IMR-90 (cell line): ENCODE measurements at regions not wholly inside any gene's neighbourhood (a gene's known extent, or its start where the extent isn't known, plus 50 kb on each side); places are given as distances from the start of the nearest gene placed in this dataset.

ENCODE experiments used
- ATAC-seq: fragments of 200-7000 bp; cut with Tn5 transposase; 2 replicates; pipeline ENCODE4 v1.9.1; 2020; ENCODE audit warnings: low read depth, mild to moderate bottlenecking, moderate library complexity
- BruUV-seq: library from RNA; stranded (reverse); fragments of 400-500 nt; replicated peaks from 2 replicates; lab custom pipeline; 2021; lab: Mats Ljungman, UMichigan
- CTCF ChIA-PET: fragments of 300-600 bp; formaldehyde crosslinking; extraction: SDS; loops from one replicate; lab custom pipeline; 2021; ENCODE audit warnings: antibody characterized with exemption; lab: Yijun Ruan, JAX
- POLR2A ChIA-PET: fragments of 300-600 bp; sonication (Branson Sonifier 250); formaldehyde crosslinking; loops from one replicate; lab custom pipeline; 2022; ENCODE audit warnings: antibody characterized with exemption; ENCODE audit not compliant: unreplicated experiment; lab: Charles Lee
- DNase-seq: peaks from one replicate; pipeline ENCODE4 v3.0.0; 2013
- H2AFZ ChIP-seq: replicated peaks from 2 replicates; pipeline ENCODE3; 2013; ENCODE audit warnings: low read length, mild to moderate bottlenecking; ENCODE audit not compliant: poor library complexity
- H2AK5ac ChIP-seq: 2 replicates; pipeline ENCODE4 v1.6.1; 2013; ENCODE audit warnings: low read depth, low read length, inconsistent platforms
- H2AK9ac ChIP-seq: replicated peaks from 2 replicates; pipeline ENCODE3; 2013; ENCODE audit warnings: mild to moderate bottlenecking, low read depth, low read length, moderate library complexity; ENCODE audit not compliant: poor library complexity
- H2BK120ac ChIP-seq: 2 replicates; pipeline ENCODE4 v1.6.1; 2013; ENCODE audit warnings: low read depth, low read length, inconsistent platforms
- H2BK15ac ChIP-seq: 3 replicates; pipeline ENCODE4 v1.6.1; 2013; ENCODE audit warnings: low read depth, low read length, inconsistent platforms
- H2BK20ac ChIP-seq: 2 replicates; pipeline ENCODE4 v1.6.1; 2013; ENCODE audit warnings: low read depth, mild to moderate bottlenecking, inconsistent platforms, low read length, moderate library complexity
- H2BK5ac ChIP-seq: 2 replicates; pipeline ENCODE4 v1.6.1; 2013; ENCODE audit warnings: mild to moderate bottlenecking, low read depth, low read length, inconsistent platforms; ENCODE audit not compliant: poor library complexity, severe bottlenecking
- H3K14ac ChIP-seq: replicated peaks from 2 replicates; pipeline ENCODE4 v1.6.1; 2013; ENCODE audit warnings: low read depth, low read length, inconsistent platforms
- H3K18ac ChIP-seq: 2 replicates; pipeline ENCODE4 v1.6.1; 2013; ENCODE audit warnings: low read depth, low read length, control low read depth
- H3K23ac ChIP-seq: 2 replicates; pipeline ENCODE4 v1.6.1; 2013; ENCODE audit warnings: low read depth, low read length, inconsistent platforms
- H3K27ac ChIP-seq: 2 replicates; pipeline ENCODE4 v1.5.1; 2013; ENCODE audit warnings: mild to moderate bottlenecking, control low read depth, low read length; ENCODE audit not compliant: insufficient read depth
- H3K27me3 ChIP-seq: 2 replicates; pipeline ENCODE4 v1.6.1; 2013; ENCODE audit warnings: low read length; ENCODE audit not compliant: control insufficient read depth, insufficient read depth
- H3K36me3 ChIP-seq: 2 replicates; pipeline ENCODE4 v1.6.1; 2013; ENCODE audit warnings: low read length, mixed read lengths; ENCODE audit not compliant: control insufficient read depth, insufficient read depth
- H3K4ac ChIP-seq: 2 replicates; pipeline ENCODE4 v1.6.1; 2013; ENCODE audit warnings: low read depth, low read length, inconsistent platforms
- H3K4me1 ChIP-seq: 2 replicates; pipeline ENCODE4 v1.6.1; 2013; ENCODE audit warnings: low read length, mixed read lengths; ENCODE audit not compliant: control insufficient read depth, insufficient read depth
- H3K4me2 ChIP-seq: 2 replicates; pipeline ENCODE4 v1.6.1; 2013; ENCODE audit warnings: low read depth, mild to moderate bottlenecking, control low read depth, low read length, moderate library complexity
- H3K4me3 ChIP-seq: 2 replicates; pipeline ENCODE4 v1.5.1; 2013; ENCODE audit warnings: low read depth, mild to moderate bottlenecking, control low read depth, low read length, moderate library complexity; ENCODE audit not compliant: insufficient read depth
- H3K56ac ChIP-seq: 2 replicates; pipeline ENCODE4 v1.6.1; 2013; ENCODE audit warnings: low read length, inconsistent platforms; ENCODE audit not compliant: insufficient read depth; ENCODE audit errors: extremely low read depth
- H3K79me1 ChIP-seq, 2 experiments: 2 replicates each; pipeline ENCODE4 v1.6.1; 2013; ENCODE audit warnings: low read length in 2 of 2, inconsistent platforms in 1 of 2, low read depth in 1 of 2
- H3K9ac ChIP-seq: 2 replicates; pipeline ENCODE4 v1.6.1; 2013; ENCODE audit warnings: low read depth, low read length, control low read depth
- H3K9me1 ChIP-seq: 2 replicates; pipeline ENCODE4 v1.6.1; 2013; ENCODE audit warnings: low read length, inconsistent platforms; ENCODE audit not compliant: insufficient read depth
- H3K9me3 ChIP-seq: 2 replicates; pipeline ENCODE4 v1.6.1; 2013; ENCODE audit warnings: low read length; ENCODE audit not compliant: control insufficient read depth, insufficient read depth
- H4K20me1 ChIP-seq: 2 replicates; pipeline ENCODE4 v1.6.1; 2013; ENCODE audit warnings: low read length, inconsistent platforms; ENCODE audit not compliant: insufficient read depth
- H4K5ac ChIP-seq: 2 replicates; pipeline ENCODE4 v1.6.1; 2013; ENCODE audit warnings: mild to moderate bottlenecking, low read depth, low read length, control low read depth
- H4K8ac ChIP-seq, 2 experiments: 2 replicates each; pipeline ENCODE4 v1.6.1; 2013; ENCODE audit warnings: low read depth in 2 of 2, low read length in 2 of 2, control low read depth in 1 of 2, inconsistent platforms in 1 of 2
- H4K91ac ChIP-seq: 2 replicates; pipeline ENCODE4 v1.6.1; 2013; ENCODE audit warnings: low read depth, low read length, inconsistent platforms; ENCODE audit not compliant: insufficient read depth
- BHLHE40 ChIP-seq: fragments of 150-350 bp; IDR thresholded peaks from 2 replicates; pipeline ENCODE4 v1.6.1; 2016; ENCODE audit warnings: mild to moderate bottlenecking, low read depth, low read length
- CEBPB ChIP-seq: IDR thresholded peaks from 2 replicates; pipeline ENCODE4 v1.6.1; 2012; ENCODE audit warnings: low read depth, low read length, improper control_type of control experiment
- CHD1 ChIP-seq: IDR thresholded peaks from 2 replicates; pipeline ENCODE4 v1.6.1; 2012; ENCODE audit warnings: low read depth, low read length, improper control_type of control experiment
- FOS ChIP-seq: fragments of 150-350 bp; IDR thresholded peaks from 2 replicates; pipeline ENCODE4 v1.6.1; 2016; ENCODE audit warnings: low read depth, low read length
- MAFK ChIP-seq: IDR thresholded peaks from 2 replicates; pipeline ENCODE4 v1.6.1; 2012; ENCODE audit warnings: low read depth, low read length, improper control_type of control experiment
- MAZ ChIP-seq: IDR thresholded peaks from 2 replicates; pipeline ENCODE4 v1.6.1; 2012; ENCODE audit warnings: low read depth, mild to moderate bottlenecking, low read length, improper control_type of control experiment, moderate library complexity, borderline replicate concordance
- MXI1 ChIP-seq: IDR thresholded peaks from 2 replicates; pipeline ENCODE4 v1.6.1; 2012; ENCODE audit warnings: low read depth, mild to moderate bottlenecking, low read length, moderate library complexity, borderline replicate concordance
- NFE2L2 ChIP-seq: fragments of 150-350 bp; IDR thresholded peaks from 2 replicates; pipeline ENCODE4 v1.6.1; 2016; ENCODE audit warnings: low read depth, mild to moderate bottlenecking, low read length
- POLR2A ChIP-seq: IDR thresholded peaks from 2 replicates; pipeline ENCODE4 v1.6.1; 2012; ENCODE audit warnings: mild to moderate bottlenecking, low read depth, low read length
- RCOR1 ChIP-seq: IDR thresholded peaks from 2 replicates; pipeline ENCODE4 v1.6.1; 2012; ENCODE audit warnings: mild to moderate bottlenecking, low read length, improper control_type of control experiment; ENCODE audit not compliant: insufficient replicate concordance
- RFX5 ChIP-seq: IDR thresholded peaks from 2 replicates; pipeline ENCODE4 v1.8.0; 2012; ENCODE audit warnings: low read depth, mild to moderate bottlenecking, low read length, moderate library complexity
- SMC3 ChIP-seq: fragments of 150-350 bp; IDR thresholded peaks from 2 replicates; pipeline ENCODE4 v1.6.1; 2016; ENCODE audit warnings: low read depth, mild to moderate bottlenecking, antibody characterized with exemption, low read length, moderate library complexity
- dilution Hi-C: fragments of 300-500 bp; cut with HindIII; formaldehyde crosslinking; loops from one replicate; pipeline ENCODE4 v1.14.3; 2018; ENCODE audit warnings: low sequenced_read_pairs; ENCODE audit not compliant: unreplicated experiment
- in situ Hi-C: fragments of 300-500 bp; cut with MboI; formaldehyde crosslinking; loops from 3 replicates; pipeline ENCODE4 v1.14.3; 2019; ENCODE audit warnings: low sequenced_read_pairs, inconsistent platforms, mixed read lengths
- intact Hi-C: fragments of 100-400 bp; cut with micrococcal nuclease; formaldehyde crosslinking; loops from 2 replicates; pipeline ENCODE4 v1.10.0; 2022
- TF ChIP-seq, protein P1 (sequence below): fragments of 150-350 bp; IDR thresholded peaks from 2 replicates; pipeline ENCODE4 v1.6.1; 2017; ENCODE audit warnings: mild to moderate bottlenecking, antibody characterized with exemption, low read length, low read depth
- TF ChIP-seq, protein P2 (sequence below): fragments of 150-350 bp; IDR thresholded peaks from 2 replicates; pipeline ENCODE4 v1.6.1; 2016; ENCODE audit warnings: low read depth, mild to moderate bottlenecking, low read length, moderate library complexity, borderline replicate concordance

DNA sequence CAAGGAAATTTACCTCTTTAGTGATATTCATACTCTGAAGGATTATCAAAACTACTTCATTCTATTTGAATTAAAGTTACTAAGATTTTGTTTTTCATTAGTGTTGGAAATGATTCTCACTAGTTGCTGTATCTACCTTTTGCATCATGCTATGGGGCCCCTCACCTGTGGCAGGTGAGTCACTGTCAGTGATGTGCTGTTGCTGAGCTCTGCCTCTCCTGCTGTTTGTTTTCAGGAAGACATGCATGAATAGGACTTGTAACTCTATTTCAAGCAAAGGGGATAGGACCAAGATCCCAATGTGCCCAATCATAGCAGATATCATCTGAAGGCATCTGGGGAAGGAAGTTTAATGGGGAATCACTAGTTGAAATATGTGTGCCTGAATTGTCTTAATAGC, 57.4 kb upstream of the AGR3 start:
- Histone ChIP-seq H2AK9ac (no peak overlapping the region), H2AFZ (no peak overlapping the region), H3K9me3 (peaks cover 3% of the 10 kb centered on the region; the same call in 1 of the 2 replicates), H4K5ac (no peak overlapping the region), H3K23ac (no peak overlapping the region), H3K18ac (no peak overlapping the region), H3K4me2 (no peak overlapping the region), H3K14ac (no peak overlapping the region), H4K8ac (no peak overlapping the region), H2AK5ac (no peak overlapping the region), H3K36me3 (no peaks in the 10 kb centered on the region), H4K20me1 (no peaks in the 10 kb centered on the region), H3K27me3 (no peaks in the 10 kb centered on the region), H3K4me1 (peaks cover 2% of the 10 kb centered on the region), H3K4ac (no peak overlapping the region), H2BK15ac (no peak overlapping the region), H2BK5ac (no peak overlapping the region), H2BK120ac (no peak overlapping the region), H3K79me1 (no peaks in the 10 kb centered on the region), H3K9ac (no peak overlapping the region), H3K56ac (no peak overlapping the region), H2BK20ac (no peak overlapping the region), H4K91ac (no peak overlapping the region), H3K9me1 (peaks cover 2% of the 10 kb centered on the region; the same call in 1 of the 2 replicates), H3K27ac (no peak overlapping the region), H3K4me3 (no peak overlapping the region)
- in situ Hi-C loops, result no loop called here
- intact Hi-C loops, result loop anchor here (5.0 kb wide), 1 partner anchor 38 kb away; no protein-coding TSS in a partner anchor
- no peak for TF ChIP-seq SMC3
- no peak for TF ChIP-seq FOS
- no peak for TF ChIP-seq BHLHE40
- TF ChIP-seq MXI1, result no peak
- TF ChIP-seq, protein P1, sequence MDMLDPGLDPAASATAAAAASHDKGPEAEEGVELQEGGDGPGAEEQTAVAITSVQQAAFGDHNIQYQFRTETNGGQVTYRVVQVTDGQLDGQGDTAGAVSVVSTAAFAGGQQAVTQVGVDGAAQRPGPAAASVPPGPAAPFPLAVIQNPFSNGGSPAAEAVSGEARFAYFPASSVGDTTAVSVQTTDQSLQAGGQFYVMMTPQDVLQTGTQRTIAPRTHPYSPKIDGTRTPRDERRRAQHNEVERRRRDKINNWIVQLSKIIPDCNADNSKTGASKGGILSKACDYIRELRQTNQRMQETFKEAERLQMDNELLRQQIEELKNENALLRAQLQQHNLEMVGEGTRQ, result no peak
- TF ChIP-seq, protein P2, sequence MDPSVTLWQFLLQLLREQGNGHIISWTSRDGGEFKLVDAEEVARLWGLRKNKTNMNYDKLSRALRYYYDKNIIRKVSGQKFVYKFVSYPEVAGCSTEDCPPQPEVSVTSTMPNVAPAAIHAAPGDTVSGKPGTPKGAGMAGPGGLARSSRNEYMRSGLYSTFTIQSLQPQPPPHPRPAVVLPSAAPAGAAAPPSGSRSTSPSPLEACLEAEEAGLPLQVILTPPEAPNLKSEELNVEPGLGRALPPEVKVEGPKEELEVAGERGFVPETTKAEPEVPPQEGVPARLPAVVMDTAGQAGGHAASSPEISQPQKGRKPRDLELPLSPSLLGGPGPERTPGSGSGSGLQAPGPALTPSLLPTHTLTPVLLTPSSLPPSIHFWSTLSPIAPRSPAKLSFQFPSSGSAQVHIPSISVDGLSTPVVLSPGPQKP, result no peak
- no peak for TF ChIP-seq RFX5
- no peak for TF ChIP-seq CEBPB
- TF ChIP-seq MAZ, result no peak
- no peak for TF ChIP-seq MAFK
- no peak for TF ChIP-seq NFE2L2
- TF ChIP-seq POLR2A, result no peak
- no peak for TF ChIP-seq CHD1
- TF ChIP-seq RCOR1, result no peak
- no peak for ATAC-seq
- CTCF ChIA-PET, result interaction anchor here (0.5 kb wide), 1 partner anchor 742 kb away, joined by 4 read pairs; no protein-coding TSS in a partner anchor
- dilution Hi-C loops, result no loop called here
- POLR2A ChIA-PET, result no interaction called here
- no TSS peak for BruUV-seq
- DNase-seq, result no peak
